ENCODE measurements at regions not wholly inside any gene's neighbourhood (a gene's known extent, or its start where the extent isn't known, plus 50 kb on each side); places are given as distances from the start of the nearest gene placed in this dataset.

GRCh38 chr21:24894324-24894723, 713.0 kb downstream of the MRPL39 start:
- intact Hi-C loops (cut with micrococcal nuclease): no loop called here
- no peaks in the 10 kb centered on the region for H3K36me3 ChIP-seq (ENCODE audit: control insufficient read depth in 2 of 2, extremely low read depth in 1 of 2, insufficient read depth in 2 of 2, low read length in 2 of 2)
- H3K9me1 ChIP-seq (replicated peaks; ENCODE audit: control insufficient read depth, extremely low read depth, insufficient read depth, low read length): no peaks in the 10 kb centered on the region
- TF ChIP-seq FOS (IDR thresholded peaks at IDR 0.05; ENCODE audit: borderline replicate concordance, insufficient read depth, low read length) (no peak), POLR2AphosphoS5 (IDR thresholded peaks at IDR 0.05; ENCODE audit: insufficient read depth, low read depth, low read length) (no peak), GATA2 (IDR thresholded peaks at IDR 0.05; ENCODE audit: insufficient read depth, insufficient read length, low read depth, low read length) (no peak), CTCF (IDR thresholded peaks at IDR 0.05; ENCODE audit: extremely low read depth in 1 of 2, insufficient read depth in 1 of 2, low read depth in 1 of 2, low read length in 2 of 2) (no peak), JUN (IDR thresholded peaks at IDR 0.05; ENCODE audit: borderline replicate concordance, insufficient read depth, insufficient read length, low read depth) (no peak), POLR2A (IDR thresholded peaks at IDR 0.05; ENCODE audit: low read depth, low read length) (no peak)
- dilution Hi-C loops (cut with MboI; ENCODE audit: extremely low pct_ligation_motif_present, low sequenced_read_pairs): no loop called here
- H3K4me1 ChIP-seq (ENCODE audit: control insufficient read depth, extremely low read depth, insufficient read depth, low read length): no peaks in the 10 kb centered on the region
- H3K9me3 ChIP-seq (replicated peaks; ENCODE audit: control insufficient read depth, insufficient read depth, low read length): peaks cover 2% of the 10 kb centered on the region
- no peak overlapping the region for H2AFZ ChIP-seq (ENCODE audit: low read depth, low read length)
- H3K4me3 ChIP-seq (replicated peaks in 1 of 3; ENCODE audit: insufficient read depth in 1 of 3, low read depth in 1 of 3, low read length in 3 of 3): no peak overlapping the region
- H3K27ac ChIP-seq (ENCODE audit: insufficient read depth, low read depth, low read length): no peak overlapping the region
- no peaks in the 10 kb centered on the region for H4K20me1 ChIP-seq (replicated peaks; ENCODE audit: control insufficient read depth, extremely low read depth, insufficient read depth, low read length)
- H3K4me2 ChIP-seq (ENCODE audit: insufficient read depth, low read length): no peak overlapping the region
- H3K27me3 ChIP-seq (ENCODE audit: control insufficient read depth in 2 of 2, insufficient read depth in 2 of 2, low read length in 2 of 2): no peaks in the 10 kb centered on the region
- no peak for DNase-seq (ENCODE audit: low read depth, low spot score)
- H3K79me2 ChIP-seq (ENCODE audit: control insufficient read depth, insufficient read depth, low read length): no peaks in the 10 kb centered on the region
- no peak for FAIRE-seq
- ChIA-PET CTCF (no interaction called here), POLR2A (no interaction called here)
- no peak overlapping the region for H3K9ac ChIP-seq (replicated peaks; ENCODE audit: extremely low read depth, insufficient read depth, low read length)
- BruUV-seq (replicated peaks): no TSS peak

- no peaks in the 10 kb centered on the region for H3K4me1 ChIP-seq (ENCODE audit: control insufficient read depth, extremely low read depth, insufficient read depth, low read length)
- H3K79me2 ChIP-seq (ENCODE audit: control insufficient read depth, insufficient read depth, low read length): no peaks in the 10 kb centered on the region
- H3K4me2 ChIP-seq (ENCODE audit: insufficient read depth, low read length): no peak overlapping the region
- BruUV-seq (replicated peaks): no TSS peak
- FAIRE-seq (no peak), DNase-seq (ENCODE audit: low read depth, low spot score) (no peak)
- ChIA-PET POLR2A (no interaction called here), CTCF (no interaction called here)
- no peak overlapping the region for H3K27ac ChIP-seq (ENCODE audit: insufficient read depth, low read depth, low read length)
- no peaks in the 10 kb centered on the region for H4K20me1 ChIP-seq (replicated peaks; ENCODE audit: control insufficient read depth, extremely low read depth, insufficient read depth, low read length)
- dilution Hi-C loops (cut with MboI; ENCODE audit: extremely low pct_ligation_motif_present, low sequenced_read_pairs): no loop called here
- TF ChIP-seq MAX (IDR thresholded peaks at IDR 0.05; ENCODE audit: insufficient read depth, insufficient read length) (no peak), GATA2 (IDR thresholded peaks at IDR 0.05; ENCODE audit: insufficient read depth, insufficient read length, low read depth, low read length) (no peak), EZH2 (IDR thresholded peaks at IDR 0.05; ENCODE audit: borderline replicate concordance, low read depth, low read length, severe bottlenecking) (no peak), MYC (IDR thresholded peaks at IDR 0.05; ENCODE audit: low read depth, low read length) (no peak), POLR2AphosphoS5 (IDR thresholded peaks at IDR 0.05; ENCODE audit: insufficient read depth, low read depth, low read length) (no peak), POLR2A (IDR thresholded peaks at IDR 0.05; ENCODE audit: low read depth, low read length) (no peak), JUN (IDR thresholded peaks at IDR 0.05; ENCODE audit: borderline replicate concordance, insufficient read depth, insufficient read length, low read depth) (no peak), FOS (IDR thresholded peaks at IDR 0.05; ENCODE audit: borderline replicate concordance, insufficient read depth, low read length) (no peak), CTCF (IDR thresholded peaks at IDR 0.05; ENCODE audit: extremely low read depth in 1 of 2, insufficient read depth in 1 of 2, low read depth in 1 of 2, low read length in 2 of 2) (no peak)
- H2AFZ ChIP-seq (ENCODE audit: low read depth, low read length): no peak overlapping the region
- intact Hi-C loops (cut with micrococcal nuclease): no loop called here
- H3K9me3 ChIP-seq (replicated peaks; ENCODE audit: control insufficient read depth, insufficient read depth, low read length): no peaks in the 10 kb centered on the region
- no peaks in the 10 kb centered on the region for H3K27me3 ChIP-seq (ENCODE audit: control insufficient read depth in 2 of 2, insufficient read depth in 2 of 2, low read length in 2 of 2)
- H3K36me3 ChIP-seq (ENCODE audit: control insufficient read depth in 2 of 2, extremely low read depth in 1 of 2, insufficient read depth in 2 of 2, low read length in 2 of 2): no peaks in the 10 kb centered on the region
- H3K9ac ChIP-seq (replicated peaks; ENCODE audit: extremely low read depth, insufficient read depth, low read length): no peak overlapping the region
- H3K4me3 ChIP-seq (replicated peaks in 1 of 3; ENCODE audit: insufficient read depth in 1 of 3, low read depth in 1 of 3, low read length in 3 of 3): no peak overlapping the region
- no peaks in the 10 kb centered on the region for H3K9me1 ChIP-seq (replicated peaks; ENCODE audit: control insufficient read depth, extremely low read depth, insufficient read depth, low read length)
These were observed 717.3 kb downstream of the MRPL39 start for GRCh38 chr21:24890021-24890420.

Measured in endothelial cell of umbilical vein (primary cell).